ENCODE measurements at regions not wholly inside any gene's neighbourhood (a gene's known extent, or its start where the extent isn't known, plus 50 kb on each side); places are given as distances from the start of the nearest gene placed in this dataset.

DNA sequence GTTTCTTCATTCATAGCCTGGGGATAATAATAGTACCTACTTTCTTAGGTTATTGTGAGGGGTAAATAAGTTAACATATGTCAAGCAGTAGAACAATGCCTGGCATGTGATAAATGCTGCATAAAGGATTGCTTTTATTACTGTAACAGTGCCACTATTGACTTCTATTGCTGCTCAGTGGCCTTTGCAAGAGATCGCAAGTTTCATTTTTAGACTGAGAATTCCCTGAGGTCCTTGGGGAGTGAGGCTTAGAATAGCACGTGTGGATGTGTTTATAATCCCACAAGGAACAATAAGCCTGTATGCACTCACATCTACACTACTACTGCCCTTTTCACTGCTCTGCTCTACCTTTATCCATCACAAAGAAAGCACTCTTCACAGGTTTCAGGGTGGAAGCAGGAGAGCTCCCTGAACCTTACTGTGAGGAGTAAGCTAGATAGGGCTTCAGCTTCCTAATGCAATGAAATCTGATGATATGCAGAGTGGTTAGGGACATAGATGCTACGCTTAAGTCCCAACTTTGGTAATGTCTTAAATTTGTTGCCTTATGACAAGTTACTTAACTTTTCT lies 302.6 kb downstream of the SNAPC1 start:
- TF ChIP-seq, protein P1, sequence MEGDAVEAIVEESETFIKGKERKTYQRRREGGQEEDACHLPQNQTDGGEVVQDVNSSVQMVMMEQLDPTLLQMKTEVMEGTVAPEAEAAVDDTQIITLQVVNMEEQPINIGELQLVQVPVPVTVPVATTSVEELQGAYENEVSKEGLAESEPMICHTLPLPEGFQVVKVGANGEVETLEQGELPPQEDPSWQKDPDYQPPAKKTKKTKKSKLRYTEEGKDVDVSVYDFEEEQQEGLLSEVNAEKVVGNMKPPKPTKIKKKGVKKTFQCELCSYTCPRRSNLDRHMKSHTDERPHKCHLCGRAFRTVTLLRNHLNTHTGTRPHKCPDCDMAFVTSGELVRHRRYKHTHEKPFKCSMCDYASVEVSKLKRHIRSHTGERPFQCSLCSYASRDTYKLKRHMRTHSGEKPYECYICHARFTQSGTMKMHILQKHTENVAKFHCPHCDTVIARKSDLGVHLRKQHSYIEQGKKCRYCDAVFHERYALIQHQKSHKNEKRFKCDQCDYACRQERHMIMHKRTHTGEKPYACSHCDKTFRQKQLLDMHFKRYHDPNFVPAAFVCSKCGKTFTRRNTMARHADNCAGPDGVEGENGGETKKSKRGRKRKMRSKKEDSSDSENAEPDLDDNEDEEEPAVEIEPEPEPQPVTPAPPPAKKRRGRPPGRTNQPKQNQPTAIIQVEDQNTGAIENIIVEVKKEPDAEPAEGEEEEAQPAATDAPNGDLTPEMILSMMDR (IDR thresholded peaks at IDR 0.05 in 4 of 5, conservative IDR thresholded peaks at IDR 0.05 in 1 of 5): no peak
- TF ChIP-seq POLR2A (IDR thresholded peaks at IDR 0.05): no peak
